ENCODE measurements at regions not wholly inside any gene's neighbourhood (a gene's known extent, or its start where the extent isn't known, plus 50 kb on each side); places are given as distances from the start of the nearest gene placed in this dataset.

DNA sequence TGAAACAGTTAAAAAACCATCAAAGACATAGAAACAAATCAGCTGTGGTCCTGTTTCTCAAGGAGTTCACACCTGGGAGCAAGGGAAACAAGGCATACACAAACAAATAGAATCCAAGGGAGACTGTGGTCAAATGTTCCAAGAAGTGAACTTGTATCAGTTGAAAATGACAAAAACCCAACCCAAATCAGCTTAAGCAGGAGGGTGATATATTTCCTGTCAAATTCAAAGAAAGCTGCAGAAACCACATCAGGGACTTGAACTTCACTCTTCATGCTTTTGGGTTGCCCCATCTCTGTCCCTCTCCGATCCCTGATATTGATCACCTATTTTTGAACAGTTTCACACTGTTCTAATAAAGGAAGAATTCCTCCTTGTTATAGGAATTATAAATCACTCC is 148.6 kb upstream of the FMR1 start:
- TF ChIP-seq, protein P1, sequence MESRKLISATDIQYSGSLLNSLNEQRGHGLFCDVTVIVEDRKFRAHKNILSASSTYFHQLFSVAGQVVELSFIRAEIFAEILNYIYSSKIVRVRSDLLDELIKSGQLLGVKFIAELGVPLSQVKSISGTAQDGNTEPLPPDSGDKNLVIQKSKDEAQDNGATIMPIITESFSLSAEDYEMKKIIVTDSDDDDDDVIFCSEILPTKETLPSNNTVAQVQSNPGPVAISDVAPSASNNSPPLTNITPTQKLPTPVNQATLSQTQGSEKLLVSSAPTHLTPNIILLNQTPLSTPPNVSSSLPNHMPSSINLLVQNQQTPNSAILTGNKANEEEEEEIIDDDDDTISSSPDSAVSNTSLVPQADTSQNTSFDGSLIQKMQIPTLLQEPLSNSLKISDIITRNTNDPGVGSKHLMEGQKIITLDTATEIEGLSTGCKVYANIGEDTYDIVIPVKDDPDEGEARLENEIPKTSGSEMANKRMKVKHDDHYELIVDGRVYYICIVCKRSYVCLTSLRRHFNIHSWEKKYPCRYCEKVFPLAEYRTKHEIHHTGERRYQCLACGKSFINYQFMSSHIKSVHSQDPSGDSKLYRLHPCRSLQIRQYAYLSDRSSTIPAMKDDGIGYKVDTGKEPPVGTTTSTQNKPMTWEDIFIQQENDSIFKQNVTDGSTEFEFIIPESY (IDR thresholded peaks at IDR 0.05; ENCODE audit: borderline replicate concordance, low read depth), result no peak
- TF ChIP-seq EP300 (IDR thresholded peaks at IDR 0.05; ENCODE audit: borderline replicate concordance in 1 of 2, low read depth in 1 of 2, low read length in 1 of 2), result no peak

All from SK-N-SH (cell line).